Activated T-helper 2 cell treated with anti-CD3 and anti-CD28 coated beads, Interferon-gamma antibody, Interleukin-2, Interleukin-4, amounts not matched to agents 10 μg/mL and 5 μg/mL and 100 μg/mL, durations not matched to agents 14 hours and 24 hours and 36 hours (primary cell): ENCODE measurements at regions not wholly inside any gene's neighbourhood (a gene's known extent, or its start where the extent isn't known, plus 50 kb on each side); places are given as distances from the start of the nearest gene placed in this dataset.

Experiments
- DNase-seq: peaks from one replicate; pipeline ENCODE4 v3.0.0; 2021; ENCODE audit warnings: low spot score
- H3K27ac Mint-ChIP-seq: one replicate; pipeline ENCODE4 v1.8.0; 2021; ENCODE audit warnings: mixed read lengths
- H3K27me3 Mint-ChIP-seq: one replicate; pipeline ENCODE4 v1.8.0; 2021; ENCODE audit warnings: low read depth, mixed read lengths
- H3K36me3 Mint-ChIP-seq: one replicate; pipeline ENCODE4 v1.8.0; 2021; ENCODE audit warnings: low read depth, mixed read lengths
- H3K4me1 Mint-ChIP-seq: one replicate; pipeline ENCODE4 v1.8.0; 2021; ENCODE audit warnings: low read depth, mixed read lengths
- H3K4me3 Mint-ChIP-seq: one replicate; pipeline ENCODE4 v1.8.0; 2021; ENCODE audit warnings: low read depth, mild to moderate bottlenecking, moderate library complexity, mixed read lengths
- H3K9me3 Mint-ChIP-seq: one replicate; pipeline ENCODE4 v1.8.0; 2021; ENCODE audit warnings: mixed read lengths
- intact Hi-C: fragments of 100-400 bp; cut with micrococcal nuclease; formaldehyde crosslinking; loops from one replicate; pipeline ENCODE4 v1.15.1; 2023

GRCh38 chr10:71144824-71145223, 67.5 kb upstream of the UNC5B start:
- H3K4me1 Mint-ChIP-seq = no peaks in the 10 kb centered on the region

GRCh38 chr10:71145352-71145945, 66.9 kb upstream of the UNC5B start:
- Mint-ChIP-seq H3K27ac (no peak overlapping the region), H3K36me3 (no peaks in the 10 kb centered on the region), H3K4me3 (no peak overlapping the region), H3K4me1 (no peaks in the 10 kb centered on the region), H3K27me3 (peaks cover 2% of the 10 kb centered on the region), H3K9me3 (no peaks in the 10 kb centered on the region)
- intact Hi-C loops = no loop called here
- no peak for DNase-seq

More at GRCh38 chr10:71144824-71145223, 67.5 kb upstream of the UNC5B start:
- Mint-ChIP-seq H3K27me3 (peaks cover 2% of the 10 kb centered on the region), H3K4me3 (no peak overlapping the region), H3K9me3 (no peaks in the 10 kb centered on the region), H3K27ac (no peak overlapping the region), H3K36me3 (no peaks in the 10 kb centered on the region)
- intact Hi-C loops = no loop called here
- no peak for DNase-seq

DNA sequence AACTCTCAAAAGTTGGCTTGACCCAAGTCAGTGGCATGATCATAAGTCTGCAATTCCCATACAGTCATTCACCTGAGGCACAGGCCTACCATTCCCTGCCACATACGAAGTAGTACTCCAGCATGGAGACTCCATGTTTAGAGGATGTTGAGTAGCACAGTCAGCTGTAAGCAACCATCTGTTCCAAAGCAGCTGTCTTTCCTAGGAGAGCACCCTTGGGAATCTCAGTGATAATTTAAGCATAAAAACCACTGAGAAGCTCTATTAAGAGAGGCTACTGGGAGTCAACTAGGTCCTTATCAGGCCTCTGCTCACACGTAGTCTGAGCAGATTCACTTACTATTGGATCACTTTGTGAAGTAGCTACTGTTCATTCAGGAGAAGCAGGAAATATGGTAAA, 61.6 kb upstream of the UNC5B start:
- H3K4me3 Mint-ChIP-seq = no peak overlapping the region
- no peaks in the 10 kb centered on the region for H3K9me3 Mint-ChIP-seq
- H3K36me3 Mint-ChIP-seq = no peaks in the 10 kb centered on the region

DNA sequence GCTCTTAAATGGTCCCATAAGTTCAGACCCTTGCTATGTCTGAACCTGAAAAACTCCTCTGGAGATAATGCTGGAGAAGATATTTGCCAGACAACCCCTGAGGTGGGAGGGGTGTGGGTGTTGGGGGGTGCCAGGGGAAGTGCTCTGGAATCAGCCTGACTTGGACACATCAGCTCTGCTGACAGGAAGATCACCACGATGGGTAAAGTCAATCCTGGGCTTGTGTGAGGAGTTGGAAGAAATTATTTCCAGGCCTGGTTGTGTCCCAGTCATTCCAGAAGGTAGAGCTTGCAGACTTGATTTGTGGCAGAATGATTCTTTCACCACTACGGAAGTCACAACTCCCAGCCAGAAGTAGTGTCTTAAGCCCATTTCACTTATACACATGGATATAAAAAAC, 60.3 kb upstream of the UNC5B start:
- Mint-ChIP-seq H3K27ac (no peak overlapping the region), H3K27me3 (no peaks in the 10 kb centered on the region), H3K9me3 (no peaks in the 10 kb centered on the region), H3K36me3 (no peaks in the 10 kb centered on the region), H3K4me1 (no peaks in the 10 kb centered on the region), H3K4me3 (no peak overlapping the region)
- no peak for DNase-seq
- intact Hi-C loops = no loop called here

More for the DNA sequence above, 61.6 kb upstream of the UNC5B start:
- no peak for DNase-seq
- Mint-ChIP-seq H3K27me3 (peaks cover 2% of the 10 kb centered on the region), H3K27ac (no peak overlapping the region), H3K4me1 (no peaks in the 10 kb centered on the region)
- intact Hi-C loops = no loop called here

GRCh38 chr10:71156436-71156835, 55.9 kb upstream of the UNC5B start:
- intact Hi-C loops = no loop called here
- Mint-ChIP-seq H3K27ac (no peak overlapping the region), H3K9me3 (no peaks in the 10 kb centered on the region), H3K36me3 (no peaks in the 10 kb centered on the region), H3K27me3 (no peaks in the 10 kb centered on the region), H3K4me1 (no peaks in the 10 kb centered on the region), H3K4me3 (no peak overlapping the region)
- no peak for DNase-seq

DNA sequence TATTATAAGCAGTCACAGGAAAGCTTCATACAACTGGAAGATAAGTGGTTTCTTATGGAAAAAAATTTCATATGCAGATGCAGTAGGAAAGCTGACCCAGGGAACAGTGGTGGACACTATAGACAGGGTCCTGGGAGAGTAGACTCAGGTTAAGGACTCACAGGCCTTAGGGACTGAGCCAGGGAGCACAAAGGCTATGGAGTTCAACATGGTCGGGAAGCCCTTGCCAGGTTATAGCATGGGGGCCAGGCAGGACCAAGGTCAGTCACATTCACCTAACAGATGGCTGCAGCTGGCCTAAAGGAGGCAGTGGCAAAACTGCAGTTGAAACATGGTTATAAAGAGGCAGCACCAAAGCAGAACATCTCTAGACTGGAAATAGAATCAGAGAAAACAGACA, 54.9 kb upstream of the UNC5B start:
- H3K27ac Mint-ChIP-seq = no peak overlapping the region
- intact Hi-C loops = no loop called here
- no peak overlapping the region for H3K4me3 Mint-ChIP-seq
- H3K27me3 Mint-ChIP-seq = no peaks in the 10 kb centered on the region
- H3K4me1 Mint-ChIP-seq = no peaks in the 10 kb centered on the region
- H3K9me3 Mint-ChIP-seq = no peaks in the 10 kb centered on the region
- no peak for DNase-seq
- no peaks in the 10 kb centered on the region for H3K36me3 Mint-ChIP-seq

DNA sequence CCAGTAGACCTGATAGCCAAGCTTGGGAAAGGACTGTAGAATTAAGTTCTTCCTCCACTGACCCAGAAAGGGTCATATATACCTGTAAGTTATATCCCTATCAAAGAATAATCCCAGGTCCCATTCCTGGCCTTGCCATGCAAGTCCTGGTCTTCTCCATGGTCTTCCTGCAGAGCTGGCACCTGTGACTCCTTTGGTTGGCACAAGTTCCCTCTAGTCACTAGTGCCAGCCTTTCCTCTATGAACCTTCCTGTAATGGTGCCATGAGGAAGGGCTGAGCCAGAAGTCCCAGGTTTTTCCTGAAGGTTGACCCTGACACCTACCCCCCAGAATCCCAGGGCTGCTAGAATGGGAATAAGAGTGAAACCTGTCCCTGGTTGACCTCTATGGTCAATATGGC, 54.1 kb upstream of the UNC5B start:
- Mint-ChIP-seq H3K9me3 (no peaks in the 10 kb centered on the region), H3K4me3 (no peak overlapping the region), H3K27me3 (no peaks in the 10 kb centered on the region), H3K36me3 (no peaks in the 10 kb centered on the region), H3K27ac (no peak overlapping the region), H3K4me1 (no peaks in the 10 kb centered on the region)
- intact Hi-C loops = no loop called here
- no peak for DNase-seq

GRCh38 chr10:71158902-71159301, 53.5 kb upstream of the UNC5B start:
- Mint-ChIP-seq H3K27me3 (no peaks in the 10 kb centered on the region), H3K4me1 (no peaks in the 10 kb centered on the region), H3K4me3 (no peak overlapping the region), H3K27ac (no peak overlapping the region), H3K9me3 (no peaks in the 10 kb centered on the region), H3K36me3 (no peaks in the 10 kb centered on the region)
- no peak for DNase-seq
- intact Hi-C loops = no loop called here

GRCh38 chr10:71159892-71160291, 52.5 kb upstream of the UNC5B start:
- no peaks in the 10 kb centered on the region for H3K9me3 Mint-ChIP-seq
- H3K4me1 Mint-ChIP-seq = no peaks in the 10 kb centered on the region
- H3K36me3 Mint-ChIP-seq = no peaks in the 10 kb centered on the region
- no peak overlapping the region for H3K27ac Mint-ChIP-seq
- no peaks in the 10 kb centered on the region for H3K27me3 Mint-ChIP-seq
- no peak for DNase-seq
- no peak overlapping the region for H3K4me3 Mint-ChIP-seq
- intact Hi-C loops = no loop called here

- no peaks in the 10 kb centered on the region for H3K27me3 Mint-ChIP-seq
- H3K27ac Mint-ChIP-seq = no peak overlapping the region
- H3K4me3 Mint-ChIP-seq = no peak overlapping the region
- H3K36me3 Mint-ChIP-seq = no peaks in the 10 kb centered on the region
- intact Hi-C loops = no loop called here
- no peaks in the 10 kb centered on the region for H3K9me3 Mint-ChIP-seq
- DNase-seq = no peak
- H3K4me1 Mint-ChIP-seq = no peaks in the 10 kb centered on the region
Observed at GRCh38 chr10:71161425-71161824, 50.9 kb upstream of the UNC5B start.
